RWPE2 (cell line): ENCODE measurements at regions not wholly inside any gene's neighbourhood (a gene's known extent, or its start where the extent isn't known, plus 50 kb on each side); places are given as distances from the start of the nearest gene placed in this dataset.
"Not testable (repeated sequence)": the region's sequence is repeated elsewhere in the genome, so short reads cannot be mapped to it uniquely, and the experiment has no call there.

Experiments used
- ATAC-seq: fragments of 200-7000 bp; cut with Tn5 transposase; 3 replicates; pipeline ENCODE4 v1.9.1; 2021; ENCODE audit warnings: low read depth
- DNase-seq: peaks from one replicate; pipeline ENCODE4 v3.0.0-alpha.2; 2020; ENCODE audit warnings: low spot score
- H3K27ac ChIP-seq: fragments of 450-650 bp; 2 replicates; pipeline ENCODE4 v1.5.1; 2017; ENCODE audit warnings: mild to moderate bottlenecking; ENCODE audit not compliant: poor library complexity, severe bottlenecking
- H3K27me3 ChIP-seq: fragments of 250-450 bp; sonication (Bioruptor Pico); 2 replicates; pipeline ENCODE4 v1.5.1; 2021; ENCODE audit warnings: mild to moderate bottlenecking, moderate library complexity; ENCODE audit not compliant: insufficient read depth, poor library complexity, severe bottlenecking
- H3K36me3 ChIP-seq: fragments of 250-450 bp; sonication (Bioruptor Pico); 2 replicates; pipeline ENCODE4 v1.5.1; 2020; ENCODE audit warnings: low read depth, mild to moderate bottlenecking, moderate library complexity
- H3K4me1 ChIP-seq: fragments of 250-450 bp; sonication (Bioruptor Pico); 2 replicates; pipeline ENCODE4 v1.5.1; 2021; ENCODE audit warnings: mild to moderate bottlenecking, moderate library complexity; ENCODE audit not compliant: insufficient read depth, poor library complexity, severe bottlenecking
- H3K4me3 ChIP-seq: fragments of 250-450 bp; sonication (Bioruptor Pico); 2 replicates; pipeline ENCODE4 v1.5.1; 2021; ENCODE audit warnings: mild to moderate bottlenecking, moderate library complexity; ENCODE audit not compliant: severe bottlenecking
- H3K9me3 ChIP-seq: fragments of 250-450 bp; sonication (Bioruptor Pico); 2 replicates; pipeline ENCODE4 v1.5.1; 2021; ENCODE audit warnings: mild to moderate bottlenecking, moderate library complexity; ENCODE audit not compliant: severe bottlenecking
- CTCF ChIP-seq: fragments of 450-650 bp; IDR thresholded peaks from one replicate; pipeline ENCODE4 v1.5.1; 2017; ENCODE audit warnings: mild to moderate bottlenecking, moderate library complexity; ENCODE audit not compliant: poor library complexity, severe bottlenecking

GRCh38 chr19:37309834-37310575 lies 60.9 kb upstream of the ZNF527 start:
- no peak overlapping the region for H3K4me3 ChIP-seq
- peak; percentile 11 for TF ChIP-seq CTCF
- no peak for DNase-seq

GRCh38 chr19:37312531-37313334 lies 58.2 kb upstream of the ZNF527 start:
- H3K4me1 ChIP-seq, H3K4me3 ChIP-seq, H3K36me3 ChIP-seq, H3K9me3 ChIP-seq, H3K27ac ChIP-seq, DNase-seq, H3K27me3 ChIP-seq: not testable (repeated sequence)
- peak; percentile 17; the same call in 1 of the 3 replicates for ATAC-seq

More at GRCh38 chr19:37309834-37310575, 60.9 kb upstream of the ZNF527 start:
- ATAC-seq: no peak
- Histone ChIP-seq H3K27ac (no peak overlapping the region), H3K36me3 (no peaks in the 10 kb centered on the region), H3K27me3 (no peaks in the 10 kb centered on the region), H3K9me3 (peaks cover 4% of the 10 kb centered on the region), H3K4me1 (no peaks in the 10 kb centered on the region)

DNA sequence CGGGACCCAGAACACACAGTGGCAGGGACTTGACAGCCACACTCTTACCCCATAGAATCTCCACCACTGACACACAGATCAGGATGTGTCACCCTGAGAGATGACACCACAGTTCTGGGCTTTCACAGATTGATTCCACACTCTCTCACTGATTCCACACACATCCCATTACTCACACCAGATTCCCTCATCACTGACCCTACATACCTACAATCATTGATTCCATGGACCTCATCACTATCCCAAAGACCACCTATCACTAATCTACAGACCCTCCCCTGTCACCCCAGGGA lies 57.6 kb upstream of the ZNF527 start:
- Histone ChIP-seq H3K27me3 (no peaks in the 10 kb centered on the region), H3K4me3 (no peak overlapping the region), H3K9me3 (peaks cover 3% of the 10 kb centered on the region), H3K27ac (no peak overlapping the region), H3K4me1 (no peaks in the 10 kb centered on the region), H3K36me3 (no peaks in the 10 kb centered on the region)
- TF ChIP-seq CTCF: no peak
- no peak for DNase-seq
- no peak for ATAC-seq

GRCh38 chr19:37317403-37318209 lies 53.3 kb upstream of the ZNF527 start:
- Histone ChIP-seq H3K36me3 (peaks cover 14% of the 10 kb centered on the region), H3K27ac (peak overlapping the region; percentile 40), H3K4me3 (peak overlapping the region; percentile 64), H3K4me1 (peaks cover 3% of the 10 kb centered on the region), H3K27me3 (no peaks in the 10 kb centered on the region), H3K9me3 (peaks cover 3% of the 10 kb centered on the region)
- peak; percentile 100 for ATAC-seq
- peak; percentile 91 for DNase-seq
- peak; percentile 30 for TF ChIP-seq CTCF

DNA sequence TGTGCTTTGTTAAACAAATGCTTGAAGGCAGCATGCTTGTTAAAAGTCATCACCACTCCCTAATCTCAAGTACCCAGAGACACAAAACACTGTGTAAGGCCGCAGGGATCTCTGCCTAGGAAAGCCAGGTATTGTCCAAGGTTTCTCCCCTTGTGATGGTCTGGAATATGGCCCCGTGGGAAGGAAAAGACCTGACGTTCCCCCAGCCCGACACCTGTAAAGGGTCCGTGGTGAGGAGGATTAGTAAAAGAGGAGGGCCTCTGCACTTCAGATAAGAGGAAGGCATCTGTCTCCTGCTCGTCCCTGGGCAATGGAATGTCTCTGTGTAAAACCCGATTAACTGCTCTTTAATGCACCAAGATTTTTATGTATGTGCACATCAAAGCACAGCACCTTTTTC lies 49.9 kb upstream of the ZNF527 start:
- not testable (repeated sequence) for DNase-seq, H3K9me3 ChIP-seq, H3K4me3 ChIP-seq, ATAC-seq, H3K4me1 ChIP-seq, H3K27ac ChIP-seq, H3K27me3 ChIP-seq
- peaks cover 24% of the 10 kb centered on the region for H3K36me3 ChIP-seq
